Gastroesophageal sphincter (tissue), 3 donors: ENCODE measurements at regions not wholly inside any gene's neighbourhood (a gene's known extent, or its start where the extent isn't known, plus 50 kb on each side); places are given as distances from the start of the nearest gene placed in this dataset.

ENCODE experiments used
- CTCF ChIP-seq, 4 experiments: fragments of 200-600 bp in 2 of 4; fragments of 450-650 bp in 2 of 4; sonication (generic) in 1 of 4; IDR thresholded peaks; one replicate each; pipeline ENCODE4 v1.5.1; 2017 to 2019; ENCODE audit warnings: antibody characterized with exemption in 4 of 4, mild to moderate bottlenecking in 2 of 4, moderate library complexity in 2 of 4
- EP300 ChIP-seq: sonication (generic); formaldehyde crosslinking; IDR thresholded peaks from one replicate; pipeline ENCODE4 v1.6.1; 2017; ENCODE audit warnings: antibody characterized with exemption, mild to moderate bottlenecking
- POLR2A ChIP-seq, 2 donors: fragments of 450-650 bp; IDR thresholded peaks; one replicate each; pipeline ENCODE4 v1.6.1; 2017; ENCODE audit warnings: antibody characterized with exemption in 2 of 2, mild to moderate bottlenecking in 2 of 2, moderate library complexity in 1 of 2
- POLR2AphosphoS5 ChIP-seq: sonication (generic); formaldehyde crosslinking; IDR thresholded peaks from one replicate; pipeline ENCODE4 v1.6.1; 2017; ENCODE audit warnings: antibody characterized with exemption

GRCh38 chr15:45866616-45867015 is 231.8 kb downstream of the SQOR start:
- TF ChIP-seq CTCF (IDR thresholded peaks at IDR 0.05): no peak
- no peak for TF ChIP-seq POLR2AphosphoS5
- no peak for TF ChIP-seq POLR2A (IDR thresholded peaks at IDR 0.05)
- no peak for TF ChIP-seq EP300
